Upper lobe of left lung (tissue), 6 donors: ENCODE measurements at regions not wholly inside any gene's neighbourhood (a gene's known extent, or its start where the extent isn't known, plus 50 kb on each side); places are given as distances from the start of the nearest gene placed in this dataset.

Source experiments
- ATAC-seq, 2 donors: fragments of 200-7000 bp; cut with Tn5 transposase; one replicate each; pipeline ENCODE4 v1.9.1; 2022; ENCODE audit warnings: mild to moderate bottlenecking in 2 of 2, moderate library complexity in 2 of 2; ENCODE audit not compliant: low FRiP score in 2 of 2
- DNase-seq, 2 donors: peaks; one replicate each; pipeline ENCODE4 v3.0.0-alpha.2; 2019 to 2020
- H3K27ac ChIP-seq, 4 donors: fragments of 200-600 bp; sonication (generic); one replicate each; pipeline ENCODE4 v1.5.1; 2016 to 2019
- H3K27me3 ChIP-seq, 4 donors: fragments of 200-600 bp; sonication (generic); one replicate each; pipeline ENCODE4 v1.5.1; 2017 to 2019
- H3K36me3 ChIP-seq, 4 donors: fragments of 200-600 bp; sonication (generic); one replicate each; pipeline ENCODE4 v1.5.1; 2016 to 2019
- H3K4me1 ChIP-seq, 4 donors: fragments of 200-600 bp; sonication (generic); one replicate each; pipeline ENCODE4 v1.5.1; 2018 to 2019
- H3K4me3 ChIP-seq, 4 donors: fragments of 200-600 bp; sonication (generic); one replicate each; pipeline ENCODE4 v1.5.1; 2017 to 2019; ENCODE audit warnings: mild to moderate bottlenecking in 2 of 4, moderate library complexity in 1 of 4
- H3K9me3 ChIP-seq, 4 donors: fragments of 200-600 bp; sonication (generic); one replicate each; pipeline ENCODE4 v1.5.1; 2018 to 2019
- EP300 ChIP-seq, 4 donors: sonication (generic); formaldehyde crosslinking; IDR thresholded peaks; one replicate each; pipeline ENCODE4 v1.5.1; 2017; ENCODE audit warnings: antibody characterized with exemption in 4 of 4, control low read depth in 2 of 4
- POLR2A ChIP-seq, 4 donors: fragments of 450-650 bp; IDR thresholded peaks; one replicate each; pipeline ENCODE4 v1.5.1; 2016 to 2017; ENCODE audit warnings: antibody characterized with exemption in 4 of 4, mild to moderate bottlenecking in 2 of 4
- POLR2AphosphoS5 ChIP-seq, 2 donors: sonication (generic); formaldehyde crosslinking; IDR thresholded peaks; one replicate each; pipeline ENCODE4 v1.5.1; 2017; ENCODE audit warnings: antibody characterized with exemption in 2 of 2
- WGBS, 2 donors: methylation state at CpG; one replicate each; pipeline ENCODE4 v1.1.5; 2017 to 2018; 5-methylcytosine and 5-hydroxymethylcytosine counted together
- TF ChIP-seq, protein P1 (sequence below), 6 experiments: fragments of 450-650 bp in 4 of 6; fragments of 200-600 bp in 2 of 6; sonication (generic) in 2 of 6; IDR thresholded peaks; one replicate each; pipeline ENCODE4 v1.5.1; 2016 to 2019; ENCODE audit warnings: antibody characterized with exemption in 6 of 6
- donor health status: DM: no; HTN: no; CAD: no; lungs with moderate emphysema.
- donor health status: DM: no; HTN: yes; CAD: no; lungs with severe emphysema.

- no peak for TF ChIP-seq POLR2AphosphoS5 (IDR thresholded peaks at IDR 0.05)
- TF ChIP-seq EP300 (IDR thresholded peaks at IDR 0.05) = no peak
- TF ChIP-seq POLR2A (IDR thresholded peaks at IDR 0.05) = no peak
- TF ChIP-seq, protein P1, sequence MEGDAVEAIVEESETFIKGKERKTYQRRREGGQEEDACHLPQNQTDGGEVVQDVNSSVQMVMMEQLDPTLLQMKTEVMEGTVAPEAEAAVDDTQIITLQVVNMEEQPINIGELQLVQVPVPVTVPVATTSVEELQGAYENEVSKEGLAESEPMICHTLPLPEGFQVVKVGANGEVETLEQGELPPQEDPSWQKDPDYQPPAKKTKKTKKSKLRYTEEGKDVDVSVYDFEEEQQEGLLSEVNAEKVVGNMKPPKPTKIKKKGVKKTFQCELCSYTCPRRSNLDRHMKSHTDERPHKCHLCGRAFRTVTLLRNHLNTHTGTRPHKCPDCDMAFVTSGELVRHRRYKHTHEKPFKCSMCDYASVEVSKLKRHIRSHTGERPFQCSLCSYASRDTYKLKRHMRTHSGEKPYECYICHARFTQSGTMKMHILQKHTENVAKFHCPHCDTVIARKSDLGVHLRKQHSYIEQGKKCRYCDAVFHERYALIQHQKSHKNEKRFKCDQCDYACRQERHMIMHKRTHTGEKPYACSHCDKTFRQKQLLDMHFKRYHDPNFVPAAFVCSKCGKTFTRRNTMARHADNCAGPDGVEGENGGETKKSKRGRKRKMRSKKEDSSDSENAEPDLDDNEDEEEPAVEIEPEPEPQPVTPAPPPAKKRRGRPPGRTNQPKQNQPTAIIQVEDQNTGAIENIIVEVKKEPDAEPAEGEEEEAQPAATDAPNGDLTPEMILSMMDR (IDR thresholded peaks at IDR 0.05) = no peak
Observed at GRCh38 chr5:103472265-103472664, 90.3 kb downstream of the NUDT12 start.

GRCh38 chr5:103469288-103470040, 93.1 kb downstream of the NUDT12 start:
- Histone ChIP-seq H3K4me3 (no peak overlapping the region), H3K27me3 (no peaks in the 10 kb centered on the region), H3K36me3 (no peaks in the 10 kb centered on the region), H3K27ac (no peak overlapping the region), H3K4me1 (no peaks in the 10 kb centered on the region), H3K9me3 (no peaks in the 10 kb centered on the region)
- no peak for TF ChIP-seq POLR2AphosphoS5 (IDR thresholded peaks at IDR 0.05)
- TF ChIP-seq, protein P1 (IDR thresholded peaks at IDR 0.05) = no peak
- no peak for TF ChIP-seq EP300 (IDR thresholded peaks at IDR 0.05)
- no peak for TF ChIP-seq POLR2A (IDR thresholded peaks at IDR 0.05)
- no peak for DNase-seq
- ATAC-seq = no peak
- WGBS, 2 donors = 77% methylated on average over 3 of the region's 3 CpGs

More at GRCh38 chr5:103472265-103472664, 90.3 kb downstream of the NUDT12 start:
- no peak overlapping the region for H3K4me3 ChIP-seq
- no peaks in the 10 kb centered on the region for H3K9me3 ChIP-seq
- H3K4me1 ChIP-seq = no peaks in the 10 kb centered on the region
- DNase-seq (no peak), ATAC-seq (no peak)
- H3K27ac ChIP-seq = no peak overlapping the region
- H3K36me3 ChIP-seq = no peaks in the 10 kb centered on the region
- no peaks in the 10 kb centered on the region for H3K27me3 ChIP-seq
- whole genome bisulfite sequencing, 2 donors = 39 to 72% methylated on average over 1 of the region's 1 CpG

DNA sequence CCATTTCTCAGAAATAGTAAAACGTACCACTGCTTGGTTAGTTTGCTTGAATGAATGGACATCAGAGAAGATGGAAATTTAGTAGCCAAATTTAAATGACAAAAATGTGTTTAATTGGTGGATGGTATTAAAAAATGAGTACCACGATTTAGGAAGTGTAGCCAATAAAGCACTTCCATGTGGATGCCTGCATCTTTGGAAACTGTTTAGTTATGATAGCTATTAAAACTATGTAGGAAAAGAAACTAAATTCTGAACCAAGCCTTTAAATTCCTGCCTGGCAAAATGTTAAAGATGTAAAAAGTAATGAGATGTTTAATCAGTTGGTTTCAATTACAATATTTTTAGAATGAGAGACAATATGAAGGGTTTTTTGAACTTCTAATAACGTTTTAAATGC, 94.8 kb downstream of the NUDT12 start:
- no peaks in the 10 kb centered on the region for H3K27me3 ChIP-seq
- H3K27ac ChIP-seq = no peak overlapping the region
- WGBS, 2 donors = 75 to 81% methylated on average over 3 of the region's 3 CpGs
- ATAC-seq = no peak
- no peaks in the 10 kb centered on the region for H3K9me3 ChIP-seq
- H3K4me1 ChIP-seq = no peaks in the 10 kb centered on the region
- H3K36me3 ChIP-seq = no peaks in the 10 kb centered on the region
- no peak for TF ChIP-seq EP300 (IDR thresholded peaks at IDR 0.05)
- no peak for TF ChIP-seq POLR2A (IDR thresholded peaks at IDR 0.05)
- TF ChIP-seq, protein P1 (IDR thresholded peaks at IDR 0.05) = no peak
- no peak for TF ChIP-seq POLR2AphosphoS5 (IDR thresholded peaks at IDR 0.05)
- H3K4me3 ChIP-seq = no peak overlapping the region
- DNase-seq = no peak

GRCh38 chr5:103466495-103466894, 96.1 kb downstream of the NUDT12 start:
- no peaks in the 10 kb centered on the region for H3K4me1 ChIP-seq
- H3K4me3 ChIP-seq = no peak overlapping the region
- no peaks in the 10 kb centered on the region for H3K9me3 ChIP-seq
- no peak for ATAC-seq
- no peaks in the 10 kb centered on the region for H3K27me3 ChIP-seq
- no peaks in the 10 kb centered on the region for H3K36me3 ChIP-seq
- DNase-seq = no peak
- TF ChIP-seq EP300 (IDR thresholded peaks at IDR 0.05) (no peak), POLR2A (IDR thresholded peaks at IDR 0.05) (no peak), POLR2AphosphoS5 (IDR thresholded peaks at IDR 0.05) (no peak)
- TF ChIP-seq, protein P1 (IDR thresholded peaks at IDR 0.05) = no peak
- no peak overlapping the region for H3K27ac ChIP-seq

GRCh38 chr5:103465891-103466290, 96.7 kb downstream of the NUDT12 start:
- no peaks in the 10 kb centered on the region for H3K27me3 ChIP-seq
- no peaks in the 10 kb centered on the region for H3K9me3 ChIP-seq
- no peak overlapping the region for H3K27ac ChIP-seq
- no peaks in the 10 kb centered on the region for H3K36me3 ChIP-seq
- ATAC-seq = no peak
- no peak for DNase-seq
- no peak overlapping the region for H3K4me3 ChIP-seq
- TF ChIP-seq POLR2A (IDR thresholded peaks at IDR 0.05) (no peak), POLR2AphosphoS5 (IDR thresholded peaks at IDR 0.05) (no peak), EP300 (IDR thresholded peaks at IDR 0.05) (no peak)
- H3K4me1 ChIP-seq = no peaks in the 10 kb centered on the region
